ENCODE measurements at regions not wholly inside any gene's neighbourhood (a gene's known extent, or its start where the extent isn't known, plus 50 kb on each side); places are given as distances from the start of the nearest gene placed in this dataset.

DNA sequence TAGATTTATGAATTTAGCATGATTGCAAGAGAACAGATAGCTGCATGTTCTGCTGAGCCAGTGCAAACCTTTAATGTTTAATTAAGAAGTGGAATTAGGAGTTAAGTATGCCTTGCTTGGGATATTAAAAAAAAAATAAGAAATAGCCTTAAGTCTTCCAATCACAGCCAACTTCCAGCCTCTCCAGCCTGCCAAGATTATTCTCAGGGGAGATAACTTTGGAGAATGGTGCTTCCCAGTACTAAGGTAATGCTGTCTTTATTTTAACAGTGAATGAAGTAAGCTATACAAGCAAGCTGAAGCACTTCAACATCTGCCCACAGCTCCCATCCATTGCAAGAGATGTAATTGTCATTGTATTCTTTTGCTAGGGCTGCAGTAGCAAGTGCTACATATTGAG lies 389.5 kb upstream of the ASIC2 start:
- Histone ChIP-seq H2BK5ac (ENCODE audit: low read depth, low read length, poor library complexity, severe bottlenecking) (no peak overlapping the region), H2AFZ (replicated peaks; ENCODE audit: low read length, poor library complexity) (no peak overlapping the region), H3K9ac (ENCODE audit: low read depth, low read length) (no peak overlapping the region), H3K27me3 (ENCODE audit: control insufficient read depth, insufficient read depth, low read length) (no peaks in the 10 kb centered on the region), H3K23ac (ENCODE audit: low read depth, low read length) (no peak overlapping the region), H3K9me3 (ENCODE audit: control insufficient read depth, insufficient read depth, low read length) (no peaks in the 10 kb centered on the region), H3K4me1 (ENCODE audit: control insufficient read depth, insufficient read depth, low read length) (no peaks in the 10 kb centered on the region), H4K5ac (ENCODE audit: low read depth, low read length) (no peak overlapping the region), H3K4ac (ENCODE audit: low read depth, low read length) (no peak overlapping the region), H4K91ac (ENCODE audit: insufficient read depth, low read depth, low read length) (no peak overlapping the region), H3K4me3 (ENCODE audit: insufficient read depth, low read depth, low read length) (no peak overlapping the region), H3K27ac (ENCODE audit: insufficient read depth, low read length) (no peak overlapping the region), H2AK9ac (replicated peaks; ENCODE audit: low read depth, low read length, poor library complexity) (no peak overlapping the region), H3K56ac (ENCODE audit: extremely low read depth, insufficient read depth, low read length) (no peak overlapping the region), H2BK20ac (ENCODE audit: low read depth, low read length) (no peak overlapping the region), H4K20me1 (ENCODE audit: insufficient read depth, low read length) (no peaks in the 10 kb centered on the region), H2BK15ac (ENCODE audit: low read depth, low read length) (no peak overlapping the region), H4K8ac (ENCODE audit: low read depth in 2 of 2, low read length in 2 of 2) (no peak overlapping the region), H3K79me1 (ENCODE audit: low read depth in 1 of 2, low read length in 2 of 2) (no peaks in the 10 kb centered on the region), H3K4me2 (ENCODE audit: low read depth, low read length) (no peak overlapping the region), H3K18ac (ENCODE audit: low read depth, low read length) (no peak overlapping the region), H3K9me1 (ENCODE audit: insufficient read depth, low read length) (no peaks in the 10 kb centered on the region), H2BK120ac (ENCODE audit: low read depth, low read length) (no peak overlapping the region), H3K14ac (replicated peaks; ENCODE audit: low read depth, low read length) (no peak overlapping the region), H2AK5ac (ENCODE audit: low read depth, low read length) (no peak overlapping the region), H3K36me3 (ENCODE audit: control insufficient read depth, insufficient read depth, low read length) (no peaks in the 10 kb centered on the region)
- ChIA-PET POLR2A (ENCODE audit: unreplicated experiment) (no interaction called here), CTCF (no interaction called here)
- no peak for TF ChIP-seq RCOR1 (IDR thresholded peaks at IDR 0.05; ENCODE audit: insufficient replicate concordance, low read length)
- TF ChIP-seq, protein P1, sequence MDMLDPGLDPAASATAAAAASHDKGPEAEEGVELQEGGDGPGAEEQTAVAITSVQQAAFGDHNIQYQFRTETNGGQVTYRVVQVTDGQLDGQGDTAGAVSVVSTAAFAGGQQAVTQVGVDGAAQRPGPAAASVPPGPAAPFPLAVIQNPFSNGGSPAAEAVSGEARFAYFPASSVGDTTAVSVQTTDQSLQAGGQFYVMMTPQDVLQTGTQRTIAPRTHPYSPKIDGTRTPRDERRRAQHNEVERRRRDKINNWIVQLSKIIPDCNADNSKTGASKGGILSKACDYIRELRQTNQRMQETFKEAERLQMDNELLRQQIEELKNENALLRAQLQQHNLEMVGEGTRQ (IDR thresholded peaks at IDR 0.05; ENCODE audit: low read depth, low read length), result no peak
- no peak for TF ChIP-seq FOS (IDR thresholded peaks at IDR 0.05; ENCODE audit: low read depth, low read length)
- dilution Hi-C loops (cut with HindIII; ENCODE audit: low sequenced_read_pairs, unreplicated experiment) (no loop called here), intact Hi-C loops (cut with micrococcal nuclease) (no loop called here), in situ Hi-C loops (cut with MboI; ENCODE audit: low sequenced_read_pairs) (no loop called here)
- ATAC-seq (ENCODE audit: low read depth) (no peak), DNase-seq (no peak)
- no TSS peak for BruUV-seq (replicated peaks)

Measured in IMR-90 (cell line).